ENCODE measurements at regions not wholly inside any gene's neighbourhood (a gene's known extent, or its start where the extent isn't known, plus 50 kb on each side); places are given as distances from the start of the nearest gene placed in this dataset.

GRCh38 chr5:67257500-67257899 lies 60.9 kb upstream of the CD180 start:
- TF ChIP-seq EP300 (IDR thresholded peaks at IDR 0.05) (no peak), CTCF (IDR thresholded peaks at IDR 0.05) (no peak), POLR2A (IDR thresholded peaks at IDR 0.05) (no peak), POLR2AphosphoS5 (IDR thresholded peaks at IDR 0.05) (peak in 1 of 3 donors; percentile 27)
- no peaks in the 10 kb centered on the region for H3K36me3 ChIP-seq
- DNase-seq = no peak
- H3K27ac ChIP-seq = peak overlapping the region in 2 of 5 donors; percentile 24 to 67
- no peak overlapping the region for H3K4me3 ChIP-seq
- peaks cover 0 to 9% (median 0%) of the 10 kb centered on the region in 4 donors for H3K4me1 ChIP-seq
- intact Hi-C loops (cut with DNase I; ENCODE audit: low total_unique reads) = no loop called here
- no peaks in the 10 kb centered on the region for H3K9me3 ChIP-seq
- H3K27me3 ChIP-seq = no peaks in the 10 kb centered on the region
- WGBS, 5 donors = 87 to 98% (median 91%) methylated on average over 2 of the region's 2 CpGs

GRCh38 chr5:67257077-67257476 lies 60.5 kb upstream of the CD180 start:
- 77 to 96% (median 95%) methylated on average over 1 of the region's 1 CpG for WGBS, 5 donors

GRCh38 chr5:67255881-67256280 lies 59.3 kb upstream of the CD180 start:
- Histone ChIP-seq H3K4me3 (no peak overlapping the region), H3K36me3 (no peaks in the 10 kb centered on the region), H3K4me1 (peaks cover 0 to 9% (median 0%) of the 10 kb centered on the region in 4 donors), H3K27ac (peak overlapping the region in 1 of 5 donors; percentile 18), H3K27me3 (no peaks in the 10 kb centered on the region), H3K9me3 (no peaks in the 10 kb centered on the region)
- intact Hi-C loops (cut with DNase I; ENCODE audit: low total_unique reads) = no loop called here
- no peak for DNase-seq
- 88 to 97% (median 93%) methylated on average over 1 of the region's 1 CpG for WGBS, 5 donors
- no peak for TF ChIP-seq POLR2A (IDR thresholded peaks at IDR 0.05)
- TF ChIP-seq CTCF (IDR thresholded peaks at IDR 0.05) = no peak
- no peak for TF ChIP-seq EP300 (IDR thresholded peaks at IDR 0.05)
- TF ChIP-seq POLR2AphosphoS5 (IDR thresholded peaks at IDR 0.05) = no peak

More at GRCh38 chr5:67257077-67257476, 60.5 kb upstream of the CD180 start:
- Histone ChIP-seq H3K27me3 (no peaks in the 10 kb centered on the region), H3K27ac (peak overlapping the region in 2 of 5 donors; percentile 24 to 67), H3K4me1 (peaks cover 0 to 9% (median 0%) of the 10 kb centered on the region in 4 donors), H3K36me3 (no peaks in the 10 kb centered on the region), H3K9me3 (no peaks in the 10 kb centered on the region), H3K4me3 (no peak overlapping the region)
- TF ChIP-seq POLR2A (IDR thresholded peaks at IDR 0.05) = no peak
- no peak for TF ChIP-seq EP300 (IDR thresholded peaks at IDR 0.05)
- TF ChIP-seq CTCF (IDR thresholded peaks at IDR 0.05) = no peak
- no peak for TF ChIP-seq POLR2AphosphoS5 (IDR thresholded peaks at IDR 0.05)
- DNase-seq = no peak
- intact Hi-C loops (cut with DNase I; ENCODE audit: low total_unique reads) = no loop called here

- no peak overlapping the region for H3K27ac ChIP-seq
Measured at GRCh38 chr5:67253911-67254310, 57.3 kb upstream of the CD180 start.

More at GRCh38 chr5:67253911-67254310, 57.3 kb upstream of the CD180 start:
- H3K27me3 ChIP-seq = no peaks in the 10 kb centered on the region
- 83 to 91% (median 90%) methylated on average over 2 of the region's 2 CpGs for WGBS, 5 donors
- no peaks in the 10 kb centered on the region for H3K9me3 ChIP-seq
- intact Hi-C loops (cut with DNase I; ENCODE audit: low total_unique reads) = no loop called here
- TF ChIP-seq EP300 (IDR thresholded peaks at IDR 0.05) (no peak), CTCF (IDR thresholded peaks at IDR 0.05) (no peak), POLR2AphosphoS5 (IDR thresholded peaks at IDR 0.05) (no peak), POLR2A (IDR thresholded peaks at IDR 0.05) (no peak)
- DNase-seq = no peak
- H3K4me3 ChIP-seq = no peak overlapping the region
- peaks cover 0 to 15% (median 7%) of the 10 kb centered on the region in 4 donors for H3K4me1 ChIP-seq
- no peaks in the 10 kb centered on the region for H3K36me3 ChIP-seq

Measured in stomach (tissue), 8 donors.